Right renal pelvis (tissue), 4 donors: ENCODE measurements at regions not wholly inside any gene's neighbourhood (a gene's known extent, or its start where the extent isn't known, plus 50 kb on each side); places are given as distances from the start of the nearest gene placed in this dataset.
"Not testable (repeated sequence)": the region's sequence is repeated elsewhere in the genome, so short reads cannot be mapped to it uniquely, and the experiment has no call there.

Source experiments
- DNase-seq, 4 donors: peaks; one replicate each; pipeline ENCODE4 v3.0.0-alpha.2; 2013; ENCODE audit warnings: low read depth in 4 of 4, low spot score in 3 of 4, missing footprints in 1 of 4

GRCh38 chrX:35221391-35221790 lies 278.8 kb downstream of the FAM47B start:
- DNase-seq: not testable (repeated sequence)

GRCh38 chrX:35244088-35244741 lies 301.6 kb downstream of the FAM47B start:
- no peak for DNase-seq

DNA sequence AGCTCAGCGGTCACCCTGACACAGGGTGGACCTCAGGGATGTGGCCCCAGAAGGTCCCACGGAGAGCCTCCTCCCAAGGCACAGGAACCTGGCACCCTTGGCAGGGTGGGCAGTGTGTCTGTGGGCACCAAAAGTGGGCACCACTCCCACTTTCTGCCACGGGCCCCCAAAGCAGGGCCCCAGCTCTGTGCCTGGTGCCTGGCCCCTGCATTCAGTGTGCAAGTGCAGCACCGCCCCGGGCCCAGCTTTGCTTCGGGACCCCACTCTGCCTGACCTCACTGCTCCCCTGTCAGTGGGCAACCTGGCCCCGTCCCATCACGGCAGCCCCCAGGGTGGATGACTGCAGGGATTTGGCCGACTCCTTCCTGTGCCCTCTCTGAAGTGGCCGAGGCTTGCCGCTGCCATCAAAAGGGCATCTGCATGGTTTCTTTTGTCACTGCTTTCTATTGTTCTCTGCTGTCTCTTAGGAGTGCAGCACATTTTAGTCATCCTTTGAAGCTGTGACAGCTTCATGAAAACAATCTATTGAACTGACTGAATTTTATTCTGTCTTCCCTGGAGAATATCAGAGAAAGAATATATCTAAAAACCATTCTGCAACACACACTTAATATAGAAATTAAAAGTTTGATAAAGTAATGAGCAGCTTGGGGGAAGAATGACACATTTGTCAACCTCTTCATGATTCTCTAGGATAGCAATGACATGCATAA lies 302.4 kb downstream of the FAM47B start:
- DNase-seq: no peak

DNA sequence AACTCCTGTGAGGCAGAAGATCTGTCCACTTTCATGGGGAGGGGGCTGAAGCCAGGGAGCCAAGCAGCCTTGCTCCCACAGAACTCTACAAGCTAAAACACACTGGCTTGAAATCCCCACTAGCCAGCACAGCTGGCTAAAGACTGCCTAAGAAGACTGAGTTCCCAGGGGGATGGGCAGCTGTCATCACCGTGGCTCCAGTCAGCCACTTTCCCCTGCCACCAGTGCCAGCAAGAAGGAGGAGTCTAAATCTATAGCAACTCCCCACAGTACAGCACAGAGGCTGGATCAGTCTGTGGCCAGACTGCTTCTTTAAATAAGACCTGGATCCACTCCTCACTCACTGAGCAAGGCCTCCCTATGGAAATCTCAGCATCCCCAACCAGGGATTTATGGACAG lies 308.6 kb downstream of the FAM47B start:
- no peak for DNase-seq

GRCh38 chrX:35276115-35276514 lies 333.5 kb downstream of the FAM47B start:
- DNase-seq: no peak

DNA sequence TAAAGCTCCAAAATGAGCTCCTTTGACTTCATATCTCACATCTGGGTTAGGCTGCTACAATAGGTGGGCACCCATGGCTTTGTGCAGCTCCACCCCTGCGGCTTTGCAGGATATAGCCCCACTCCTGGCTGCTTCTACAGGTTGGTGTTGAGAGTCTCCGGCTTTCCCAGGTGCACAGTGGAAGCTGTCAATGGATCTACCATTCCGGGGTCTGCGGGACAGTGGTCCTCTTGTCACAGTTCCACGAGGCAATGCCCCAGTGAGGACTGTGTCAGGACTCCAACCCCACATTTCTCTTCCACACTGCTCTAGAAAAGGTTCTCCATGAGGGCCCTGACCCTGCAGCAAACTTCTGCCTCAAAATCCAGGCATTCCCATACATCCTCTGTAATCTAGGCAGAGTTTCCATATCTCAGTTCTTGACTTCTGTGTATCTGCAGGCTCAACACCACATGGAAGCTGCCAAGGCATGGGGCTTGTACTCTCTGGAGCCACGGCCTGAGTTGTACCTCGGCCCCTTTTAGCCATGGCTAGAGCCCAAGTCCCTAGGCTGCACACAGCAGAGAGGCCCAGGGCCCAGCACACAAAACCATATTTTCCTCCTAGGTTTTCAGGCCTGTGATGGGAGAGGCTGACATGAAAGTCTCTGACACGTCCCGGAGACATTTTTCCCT lies 342.8 kb downstream of the FAM47B start:
- no peak for DNase-seq

DNA sequence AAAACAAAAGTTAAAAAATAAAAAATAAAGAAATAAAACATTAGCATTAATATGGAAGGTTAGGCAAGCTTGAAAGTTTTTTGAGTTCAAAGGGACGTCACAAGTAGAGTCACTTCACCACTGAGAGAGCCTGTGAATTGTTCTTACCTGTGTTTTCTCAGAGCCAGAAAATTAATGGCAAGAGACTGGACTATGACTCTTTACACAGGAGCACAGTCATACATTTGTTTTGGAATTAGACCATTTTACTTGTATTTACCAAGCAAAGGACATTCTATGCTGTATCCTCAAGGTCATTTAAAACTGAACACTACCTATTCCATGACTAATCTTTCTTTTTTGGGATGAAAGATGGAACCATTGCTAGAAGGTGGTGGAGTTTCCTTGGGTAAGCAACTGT lies 346.1 kb downstream of the FAM47B start:
- no peak for DNase-seq

- DNase-seq: no peak
These were observed 347.4 kb downstream of the FAM47B start for GRCh38 chrX:35289952-35290351.

DNA sequence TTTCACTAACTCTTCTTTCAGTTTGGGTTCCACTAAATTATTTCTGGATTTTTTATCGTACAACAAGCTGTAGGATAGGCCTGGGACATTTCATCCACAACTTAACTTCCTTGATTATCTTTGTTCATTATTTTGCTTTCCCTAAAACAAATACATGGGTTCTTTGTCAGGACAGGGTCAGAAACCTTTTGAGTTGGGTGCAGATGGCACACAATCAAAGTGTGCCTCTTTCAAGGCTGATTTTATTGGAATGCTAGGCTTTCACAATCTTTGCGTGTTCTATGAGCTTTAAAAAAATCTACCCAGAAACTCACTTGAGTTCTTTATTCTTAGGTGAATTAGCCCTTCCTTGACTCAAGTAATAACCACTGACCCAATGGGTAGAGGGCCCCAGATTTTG lies 348.4 kb downstream of the FAM47B start:
- DNase-seq: no peak

DNA sequence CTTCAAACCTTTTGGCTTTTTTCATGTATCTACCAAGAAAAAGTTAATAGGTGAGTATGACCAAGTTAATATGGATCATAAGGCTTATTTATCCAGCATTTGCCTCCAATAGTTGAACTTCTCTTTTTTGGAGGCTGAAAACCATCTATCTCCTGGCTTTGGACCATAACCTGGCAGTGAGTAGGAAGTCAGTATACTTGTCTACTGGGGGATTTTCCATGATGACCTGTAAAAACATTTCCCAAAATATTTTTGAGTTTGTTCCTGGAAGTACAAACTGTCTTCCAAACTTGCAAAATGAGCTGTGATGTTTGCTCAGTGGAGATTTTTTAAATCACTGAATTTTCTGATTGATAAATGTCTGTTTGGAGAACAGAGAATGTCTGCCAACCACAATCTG lies 349.9 kb downstream of the FAM47B start:
- no peak for DNase-seq

DNA sequence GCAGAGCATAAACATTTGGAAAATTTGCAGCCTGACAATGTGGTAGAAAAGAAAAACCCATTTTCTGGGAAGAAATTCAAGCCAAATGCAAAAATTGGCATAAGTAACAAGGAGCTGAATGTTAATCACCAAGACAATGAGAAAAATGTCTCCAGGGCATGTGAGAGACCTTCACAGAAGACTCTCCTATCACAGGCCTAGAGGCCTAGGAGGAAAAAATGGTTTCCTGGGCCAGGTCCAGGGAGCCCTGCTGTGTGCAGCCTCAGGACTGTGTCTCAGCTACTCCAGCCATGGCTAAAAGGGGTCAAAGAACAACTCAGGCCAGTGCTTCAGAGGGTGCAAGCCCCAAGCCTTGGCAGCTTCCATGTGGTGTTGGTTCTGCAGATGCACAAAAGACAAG lies 362.4 kb downstream of the FAM47B start:
- not testable (repeated sequence) for DNase-seq

- DNase-seq: no peak
These were observed 397.2 kb downstream of the FAM47B start for GRCh38 chrX:35339796-35340195.

- no peak for DNase-seq
These were observed 397.9 kb downstream of the FAM47B start for GRCh38 chrX:35340465-35340864.

- DNase-seq: no peak
These were observed 408.6 kb downstream of the FAM47B start for GRCh38 chrX:35351212-35351611.

- DNase-seq: no peak
These were observed 409.3 kb downstream of the FAM47B start for GRCh38 chrX:35351795-35352483.

DNA sequence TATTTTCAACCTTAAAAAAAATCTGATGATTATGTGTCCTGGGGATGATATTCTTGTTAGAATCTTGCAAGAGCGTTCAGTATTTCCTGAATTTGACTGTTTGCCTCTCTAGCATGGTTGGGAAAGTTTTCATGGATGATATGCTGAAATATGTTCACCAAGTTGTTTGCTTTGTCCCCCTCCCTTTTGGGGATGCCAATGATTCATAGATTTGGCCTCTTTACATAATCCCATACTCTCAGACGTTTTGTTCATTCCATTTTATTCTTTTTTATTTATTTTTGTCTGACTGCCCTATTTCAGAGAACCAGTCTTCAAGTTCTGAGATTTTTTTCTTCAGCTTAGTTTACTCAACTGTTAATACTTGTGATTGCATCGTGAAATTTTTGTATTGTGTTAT lies 415.1 kb downstream of the FAM47B start:
- DNase-seq: no peak

DNA sequence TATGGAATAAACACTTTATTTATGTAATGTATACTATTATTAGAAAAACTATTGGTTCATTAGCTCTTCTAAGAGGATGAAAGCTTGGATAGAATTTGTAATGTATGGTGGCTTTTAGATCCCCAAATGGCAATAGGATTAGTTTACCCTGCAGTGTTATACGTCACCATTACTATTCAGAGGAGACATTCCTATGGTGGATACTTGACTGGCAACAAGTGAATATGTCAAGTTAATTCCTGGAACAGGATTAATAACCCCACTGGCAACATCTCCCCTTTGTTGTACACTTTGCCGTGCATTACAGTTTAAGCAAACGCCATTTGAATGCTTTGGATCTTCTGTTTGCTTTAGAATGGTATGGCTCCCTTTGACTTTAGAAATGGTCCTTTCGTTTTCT lies 420.3 kb downstream of the FAM47B start:
- DNase-seq: no peak

DNA sequence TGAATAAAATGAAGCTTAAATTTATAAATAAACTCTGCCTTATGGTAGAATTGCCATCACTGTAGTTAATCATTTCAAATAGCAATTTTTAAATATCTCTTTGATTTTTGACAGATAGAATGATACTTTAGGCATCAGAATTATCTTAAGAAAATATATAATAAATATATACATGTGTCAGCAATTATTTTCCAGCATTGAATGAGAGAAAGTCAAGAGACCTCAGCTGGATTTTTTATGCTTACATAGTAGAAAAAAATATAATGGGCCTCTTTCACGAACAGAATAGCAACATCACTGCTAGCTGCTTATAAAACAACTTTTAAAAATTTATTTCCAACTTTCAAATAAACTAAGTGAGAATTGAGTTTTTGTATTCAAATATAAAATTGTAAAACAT lies 424.0 kb upstream of the MAGEB16 start:
- no peak for DNase-seq

GRCh38 chrX:35380808-35381700 lies 417.1 kb upstream of the MAGEB16 start:
- no peak for DNase-seq

DNA sequence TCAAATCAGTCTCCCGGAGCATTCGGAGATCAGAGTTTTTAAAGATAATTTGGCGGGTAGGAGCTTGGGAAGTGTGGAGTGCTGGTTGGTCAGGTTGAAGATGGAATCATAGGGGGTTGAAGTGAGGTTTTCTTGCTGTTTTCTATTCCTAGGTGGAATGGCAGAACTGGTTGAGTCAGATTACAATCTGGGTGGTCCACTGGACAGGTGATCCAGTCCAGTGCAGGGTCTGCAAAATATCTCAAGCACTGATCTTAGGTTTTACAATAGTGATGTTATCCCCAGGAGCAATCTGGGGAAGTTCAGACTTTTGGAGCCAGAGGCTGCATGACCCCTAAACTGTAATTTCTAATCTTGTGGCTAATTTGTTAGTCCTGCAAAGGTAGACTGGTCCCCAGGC lies 416.4 kb upstream of the MAGEB16 start:
- not testable (repeated sequence) for DNase-seq
